Astrocyte (in vitro differentiated cells and primary cell): ENCODE measurements at regions not wholly inside any gene's neighbourhood (a gene's known extent, or its start where the extent isn't known, plus 50 kb on each side); places are given as distances from the start of the nearest gene placed in this dataset.

ENCODE experiments used
- EZH2 ChIP-seq: IDR thresholded peaks from 2 replicates; pipeline ENCODE4 v1.6.1; 2012; ENCODE audit warnings: mild to moderate bottlenecking, low read length, inconsistent platforms; ENCODE audit not compliant: insufficient read depth
- TF ChIP-seq, protein P1 (sequence below): IDR thresholded peaks from 2 replicates; pipeline ENCODE4 v1.5.1; 2011; ENCODE audit warnings: low read depth, mild to moderate bottlenecking, inconsistent platforms, low read length, moderate library complexity; ENCODE audit not compliant: insufficient read depth

DNA sequence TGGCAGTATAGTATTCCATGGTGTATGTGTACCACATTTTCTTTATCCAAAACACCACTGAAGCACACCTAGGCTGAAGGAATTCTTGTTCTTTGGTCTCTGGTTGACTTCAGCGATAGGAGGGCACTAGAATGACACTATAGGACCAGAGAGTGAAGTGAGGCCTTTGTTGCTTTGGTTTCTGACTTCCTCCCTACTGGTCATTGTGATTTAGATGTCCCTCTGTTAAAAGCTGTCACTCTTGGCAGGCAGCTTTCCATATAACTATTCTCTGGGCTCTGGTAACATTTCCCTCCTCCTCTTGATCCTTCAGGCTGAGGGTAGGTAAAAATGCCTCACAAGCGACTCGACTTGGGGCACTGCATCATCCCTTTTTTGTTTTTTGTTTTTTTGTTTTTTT lies 236.3 kb downstream of the MAFB start:
- TF ChIP-seq, protein P1, sequence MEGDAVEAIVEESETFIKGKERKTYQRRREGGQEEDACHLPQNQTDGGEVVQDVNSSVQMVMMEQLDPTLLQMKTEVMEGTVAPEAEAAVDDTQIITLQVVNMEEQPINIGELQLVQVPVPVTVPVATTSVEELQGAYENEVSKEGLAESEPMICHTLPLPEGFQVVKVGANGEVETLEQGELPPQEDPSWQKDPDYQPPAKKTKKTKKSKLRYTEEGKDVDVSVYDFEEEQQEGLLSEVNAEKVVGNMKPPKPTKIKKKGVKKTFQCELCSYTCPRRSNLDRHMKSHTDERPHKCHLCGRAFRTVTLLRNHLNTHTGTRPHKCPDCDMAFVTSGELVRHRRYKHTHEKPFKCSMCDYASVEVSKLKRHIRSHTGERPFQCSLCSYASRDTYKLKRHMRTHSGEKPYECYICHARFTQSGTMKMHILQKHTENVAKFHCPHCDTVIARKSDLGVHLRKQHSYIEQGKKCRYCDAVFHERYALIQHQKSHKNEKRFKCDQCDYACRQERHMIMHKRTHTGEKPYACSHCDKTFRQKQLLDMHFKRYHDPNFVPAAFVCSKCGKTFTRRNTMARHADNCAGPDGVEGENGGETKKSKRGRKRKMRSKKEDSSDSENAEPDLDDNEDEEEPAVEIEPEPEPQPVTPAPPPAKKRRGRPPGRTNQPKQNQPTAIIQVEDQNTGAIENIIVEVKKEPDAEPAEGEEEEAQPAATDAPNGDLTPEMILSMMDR: no peak
- no peak for TF ChIP-seq EZH2
